Heart right ventricle (tissue), 16 donors: ENCODE measurements at regions not wholly inside any gene's neighbourhood (a gene's known extent, or its start where the extent isn't known, plus 50 kb on each side); places are given as distances from the start of the nearest gene placed in this dataset.

ENCODE experiments used
- ATAC-seq, 8 donors: fragments of 200-7000 bp; cut with Tn5 transposase; one replicate each; pipeline ENCODE4 v1.9.1; 2020; ENCODE audit warnings: mild to moderate bottlenecking in 8 of 8, moderate library complexity in 8 of 8, moderate number of reproducible peaks in 1 of 8
- DNase-seq, 2 donors: peaks; one replicate each; pipeline ENCODE4 v3.0.0-alpha.2; 2020
- H3K27ac ChIP-seq, 10 donors: fragments of 200-600 bp; sonication (generic) in 2 of 10; one replicate each; pipeline versions ENCODE4 v1.5.0 to v1.8.0; 2020 to 2022; ENCODE audit warnings: mild to moderate bottlenecking in 3 of 10
- H3K27me3 ChIP-seq, 7 donors: fragments of 200-600 bp; one replicate each; pipeline ENCODE4 v1.8.0; 2021 to 2022; ENCODE audit warnings: mild to moderate bottlenecking in 2 of 7
- H3K36me3 ChIP-seq, 9 donors: fragments of 200-600 bp; sonication (generic) in 1 of 9; one replicate each; pipeline versions ENCODE4 v1.5.0 to v1.8.0; 2020 to 2022; ENCODE audit warnings: mild to moderate bottlenecking in 2 of 9
- H3K4me1 ChIP-seq, 9 donors: fragments of 200-600 bp; sonication (generic) in 1 of 9; one replicate each; pipeline versions ENCODE4 v1.5.0 to v1.8.0; 2020 to 2022; ENCODE audit warnings: mild to moderate bottlenecking in 4 of 9
- H3K4me3 ChIP-seq, 10 donors: fragments of 200-600 bp; sonication (generic) in 2 of 10; one replicate each; pipeline versions ENCODE4 v1.5.0 to v1.8.0; 2020 to 2022; ENCODE audit warnings: mild to moderate bottlenecking in 7 of 10, moderate library complexity in 2 of 10
- H3K9me3 ChIP-seq, 11 donors: fragments of 200-600 bp in 10 of 11; sonication (generic) in 2 of 11; one replicate each; pipeline versions ENCODE4 v1.5.0 to v1.8.0; 2013 to 2022; ENCODE audit warnings: mild to moderate bottlenecking in 2 of 11, control low read depth in 1 of 11, moderate library complexity in 1 of 11
- WGBS, 2 donors: extraction: QIAGEN DNeasy Blood & Tissue Kit; methylation state at CpG; one replicate each; pipeline ENCODE4 v1.1.7; 2013; ENCODE audit warnings: inconsistent platforms in 1 of 2; 5-methylcytosine and 5-hydroxymethylcytosine counted together
- intact Hi-C, 10 donors: fragments of 100-400 bp; cut with DNase I; formaldehyde crosslinking; loops; one replicate each; pipeline versions ENCODE4 v1.11.1 to v1.14.2; 2022
- TF ChIP-seq, protein P1 (sequence below), 9 donors: fragments of 200-600 bp; sonication (generic) in 2 of 9; IDR thresholded peaks; one replicate each; pipeline versions ENCODE4 v1.5.0 to v1.8.0; 2021 to 2022; ENCODE audit warnings: antibody characterized with exemption in 9 of 9, mild to moderate bottlenecking in 5 of 9, moderate library complexity in 1 of 9
- donor health status: Arrhythmogenic right ventricular cardiomyopathy.
- donor health status: ischemic (EF 13 %, LVEDD 7.1; RV severe dilation, severe dysfunction).
- donor health status: healthy with polysubstance abuse.
- donor health status: DM: no; HTN: yes; CAD: no.
- donor health status: DM: no; HTN: no; CAD: no.
- donor health status: ischemic (EF 25% LVEDD 6.9; RV normal size, moderate dysfunction).
- donor health status: ischemic (EF 25% LVEDD 5.7; RV mildly dilated, moderate dysfunction).
- donor health status: healthy.
- donor health status: DM: yes; HTN: yes; CAD: no.
- donor health status: Ischemic cardiomyopathy.
- donor health status: ischemic (EF 35%, LVEDD 5.7; RV mildly dilated, moderate dysfunction).
- donor health status: nonischemic (EF 11% LVEDD 7.7; RV severe dilation, severe dysfunction).
- donor health status: DM: yes; HTN: yes; CAD: no.
- donor health status: PGD.
- donor health status: ischemic (EF 29% LVEDD 5.4; RV normal size, mild dysfunction).
- donor health status: nonischemic (EF 23%, LVEDD 6.1; RV moderate dilation, normal function).

DNA sequence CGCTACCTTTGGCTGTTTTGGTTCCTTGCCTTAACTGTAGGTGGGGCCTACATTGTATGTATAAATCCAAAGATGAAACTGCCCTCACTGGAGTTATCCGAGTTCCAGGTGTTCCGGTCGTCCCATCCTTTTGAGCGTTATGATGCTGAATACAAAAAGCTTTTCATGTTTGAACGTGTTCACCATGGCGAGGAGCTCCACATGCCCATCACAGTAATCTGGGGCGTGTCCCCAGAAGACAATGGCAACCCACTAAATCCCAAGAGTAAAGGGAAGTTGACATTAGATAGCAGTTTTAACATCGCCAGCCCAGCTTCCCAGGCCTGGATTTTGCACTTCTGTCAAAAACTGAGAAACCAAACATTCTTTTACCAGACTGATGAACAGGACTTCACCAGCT, 139.5 kb downstream of the TLR5 start:
- ATAC-seq (no peak), DNase-seq (no peak)
- 94 to 95% methylated on average over 9 of the region's 9 CpGs for WGBS, 2 donors
- no peak overlapping the region for H3K27ac ChIP-seq
- peaks cover 0 to 5% (median 0%) of the 10 kb centered on the region in 9 donors for H3K4me1 ChIP-seq
- peaks cover 0 to 71% (median 25%) of the 10 kb centered on the region in 9 donors for H3K36me3 ChIP-seq
- no peaks in the 10 kb centered on the region for H3K27me3 ChIP-seq
- no peaks in the 10 kb centered on the region for H3K9me3 ChIP-seq
- intact Hi-C loops: no loop called here
- no peak overlapping the region for H3K4me3 ChIP-seq
- TF ChIP-seq, protein P1, sequence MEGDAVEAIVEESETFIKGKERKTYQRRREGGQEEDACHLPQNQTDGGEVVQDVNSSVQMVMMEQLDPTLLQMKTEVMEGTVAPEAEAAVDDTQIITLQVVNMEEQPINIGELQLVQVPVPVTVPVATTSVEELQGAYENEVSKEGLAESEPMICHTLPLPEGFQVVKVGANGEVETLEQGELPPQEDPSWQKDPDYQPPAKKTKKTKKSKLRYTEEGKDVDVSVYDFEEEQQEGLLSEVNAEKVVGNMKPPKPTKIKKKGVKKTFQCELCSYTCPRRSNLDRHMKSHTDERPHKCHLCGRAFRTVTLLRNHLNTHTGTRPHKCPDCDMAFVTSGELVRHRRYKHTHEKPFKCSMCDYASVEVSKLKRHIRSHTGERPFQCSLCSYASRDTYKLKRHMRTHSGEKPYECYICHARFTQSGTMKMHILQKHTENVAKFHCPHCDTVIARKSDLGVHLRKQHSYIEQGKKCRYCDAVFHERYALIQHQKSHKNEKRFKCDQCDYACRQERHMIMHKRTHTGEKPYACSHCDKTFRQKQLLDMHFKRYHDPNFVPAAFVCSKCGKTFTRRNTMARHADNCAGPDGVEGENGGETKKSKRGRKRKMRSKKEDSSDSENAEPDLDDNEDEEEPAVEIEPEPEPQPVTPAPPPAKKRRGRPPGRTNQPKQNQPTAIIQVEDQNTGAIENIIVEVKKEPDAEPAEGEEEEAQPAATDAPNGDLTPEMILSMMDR (IDR thresholded peaks at IDR 0.05): no peak

- no peak for ATAC-seq
- H3K27ac ChIP-seq: peak overlapping the region in 1 of 10 donors; percentile 16
- TF ChIP-seq, protein P1 (IDR thresholded peaks at IDR 0.05): no peak
- peaks cover 0 to 32% (median 10%) of the 10 kb centered on the region in 9 donors for H3K4me1 ChIP-seq
- no peak for DNase-seq
- WGBS, 2 donors: 97 to 98% methylated on average over 5 of the region's 5 CpGs
- intact Hi-C loops: no loop called here
- H3K4me3 ChIP-seq: no peak overlapping the region
- H3K27me3 ChIP-seq: no peaks in the 10 kb centered on the region
- H3K9me3 ChIP-seq: no peaks in the 10 kb centered on the region
- peaks cover 0 to 54% (median 25%) of the 10 kb centered on the region in 9 donors for H3K36me3 ChIP-seq
Observed at GRCh38 chr1:223006371-223006770, 136.7 kb downstream of the TLR5 start.

DNA sequence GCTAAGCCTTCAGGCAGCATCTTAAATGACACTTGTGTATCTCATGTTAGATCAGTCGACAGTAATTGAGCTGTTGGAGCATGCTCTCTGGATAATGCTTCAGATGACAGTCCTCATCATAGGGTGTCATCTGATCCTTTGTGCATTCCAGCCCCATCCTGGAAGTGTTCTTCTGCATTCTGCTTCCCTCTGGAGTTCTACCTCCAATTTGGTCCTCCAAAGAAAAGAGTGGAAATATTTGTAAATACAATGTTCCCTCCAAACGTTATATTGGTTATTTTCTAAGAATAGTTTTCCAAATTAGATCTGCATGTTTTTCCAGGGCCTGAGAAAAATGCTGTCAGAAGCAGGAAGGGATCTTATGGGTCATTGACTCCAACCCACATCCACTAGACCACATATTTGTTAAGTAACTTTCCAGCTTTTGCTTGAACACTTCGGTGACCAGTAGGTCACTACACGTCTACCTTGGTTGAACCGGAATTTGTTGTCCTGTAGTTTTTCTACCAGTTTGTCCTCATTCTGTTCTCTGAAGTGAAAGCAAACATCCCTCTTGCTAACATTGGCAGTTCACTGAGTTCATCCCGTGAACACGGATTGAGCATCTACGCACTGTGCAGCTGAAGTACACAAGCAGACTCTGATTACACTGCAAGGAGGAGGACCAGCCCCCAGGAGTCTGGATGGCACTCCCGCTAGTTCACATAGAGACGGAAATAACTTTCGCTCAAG, 136.0 kb downstream of the TLR5 start:
- no peak overlapping the region for H3K4me3 ChIP-seq
- no peaks in the 10 kb centered on the region for H3K9me3 ChIP-seq
- no peak for DNase-seq
- peaks cover 0 to 51% (median 25%) of the 10 kb centered on the region in 9 donors for H3K36me3 ChIP-seq
- H3K27me3 ChIP-seq: no peaks in the 10 kb centered on the region
- TF ChIP-seq, protein P1 (IDR thresholded peaks at IDR 0.05): no peak
- 66 to 78% methylated on average over 11 of the region's 11 CpGs for WGBS, 2 donors
- peaks cover 0 to 34% (median 11%) of the 10 kb centered on the region in 9 donors for H3K4me1 ChIP-seq
- H3K27ac ChIP-seq: peak overlapping the region in 2 of 10 donors; percentile 16 to 41
- ATAC-seq: peak in 3 of 8 donors; percentile 46 to 59 (median 49)
- intact Hi-C loops: no loop called here

DNA sequence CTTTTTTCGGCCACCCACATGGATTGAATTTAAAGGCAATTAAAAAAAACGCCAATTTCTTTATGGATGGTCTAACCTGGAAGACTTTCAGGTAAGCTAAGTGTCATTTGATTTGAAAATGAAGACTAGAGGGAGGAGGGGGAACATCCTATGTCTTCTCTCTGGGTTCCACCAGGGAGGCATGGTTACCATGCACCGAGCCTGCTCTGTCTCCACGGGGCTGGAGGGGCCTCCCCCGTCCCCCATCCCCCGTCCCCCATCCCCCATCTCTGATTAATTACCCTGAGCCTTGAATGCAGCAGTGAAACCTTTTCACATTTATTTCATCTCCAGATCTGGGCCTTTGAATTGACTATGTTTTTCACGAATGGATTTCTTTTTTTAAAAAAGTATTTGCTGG, 135.1 kb downstream of the TLR5 start:
- Histone ChIP-seq H3K4me3 (no peak overlapping the region), H3K9me3 (no peaks in the 10 kb centered on the region), H3K36me3 (peaks cover 0 to 42% (median 17%) of the 10 kb centered on the region in 9 donors), H3K27ac (no peak overlapping the region), H3K4me1 (peaks cover 0 to 34% (median 11%) of the 10 kb centered on the region in 9 donors), H3K27me3 (no peaks in the 10 kb centered on the region)
- intact Hi-C loops: no loop called here
- ATAC-seq: no peak
- WGBS, 2 donors: 85 to 89% methylated on average over 7 of the region's 7 CpGs
- DNase-seq: no peak
- TF ChIP-seq, protein P1 (IDR thresholded peaks at IDR 0.05): no peak
